Activated T-helper 17 cell treated with anti-CD3 and anti-CD28 coated beads, Interleukin-2, amount 50 U/mL, for 72 hours (primary cell): ENCODE measurements at regions not wholly inside any gene's neighbourhood (a gene's known extent, or its start where the extent isn't known, plus 50 kb on each side); places are given as distances from the start of the nearest gene placed in this dataset.
"Not testable (repeated sequence)": the region's sequence is repeated elsewhere in the genome, so short reads cannot be mapped to it uniquely, and the experiment has no call there.

Experiments used
- ATAC-seq: fragments of 150-1000 bp; cut with Tn5 transposase; replicated peaks from 2 replicates; pipeline ENCODE4 v1.10.0; 2021; ENCODE audit warnings: mild to moderate bottlenecking, moderate library complexity
- H3K27ac Mint-ChIP-seq: one replicate; pipeline ENCODE4 v1.8.0; 2022; ENCODE audit warnings: mixed read lengths
- H3K27me3 Mint-ChIP-seq: one replicate; pipeline ENCODE4 v1.8.0; 2022; ENCODE audit warnings: mixed read lengths
- H3K36me3 Mint-ChIP-seq: one replicate; pipeline ENCODE4 v1.8.0; 2022; ENCODE audit warnings: low read depth, mild to moderate bottlenecking, mixed read lengths
- H3K4me1 Mint-ChIP-seq: one replicate; pipeline ENCODE4 v1.8.0; 2022; ENCODE audit warnings: mixed read lengths
- H3K4me3 Mint-ChIP-seq: one replicate; pipeline ENCODE4 v1.8.0; 2022; ENCODE audit warnings: mild to moderate bottlenecking, mixed read lengths
- H3K9me3 Mint-ChIP-seq: one replicate; pipeline ENCODE4 v1.8.0; 2022; ENCODE audit warnings: mixed read lengths

GRCh38 chr14:53620890-53621289 is 335.7 kb downstream of the BMP4 start:
- no peak for ATAC-seq
- no peaks in the 10 kb centered on the region for H3K4me1 Mint-ChIP-seq
- H3K9me3 Mint-ChIP-seq, result no peaks in the 10 kb centered on the region
- no peak overlapping the region for H3K4me3 Mint-ChIP-seq
- H3K27me3 Mint-ChIP-seq, result no peaks in the 10 kb centered on the region
- H3K36me3 Mint-ChIP-seq, result no peaks in the 10 kb centered on the region
- H3K27ac Mint-ChIP-seq, result no peak overlapping the region

DNA sequence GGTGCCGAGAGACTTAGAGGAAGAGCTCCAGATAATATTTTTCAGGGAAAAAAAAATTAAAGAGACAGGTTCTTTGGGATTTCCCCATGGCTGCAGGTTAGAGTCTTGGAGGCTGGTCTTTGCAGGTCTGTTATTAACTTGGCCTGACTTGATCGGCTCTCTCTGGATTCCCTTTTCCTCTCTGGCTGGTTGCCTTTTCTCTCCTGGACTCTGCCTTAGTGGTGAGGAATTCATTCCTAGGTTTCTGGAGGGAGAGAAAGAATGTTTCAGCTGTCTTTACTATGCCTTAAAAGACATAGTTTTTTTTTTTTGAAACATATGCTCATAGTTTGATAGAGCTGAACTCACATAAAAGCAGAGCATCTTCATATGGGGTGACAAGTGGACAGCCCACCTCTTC is 336.3 kb downstream of the BMP4 start:
- Mint-ChIP-seq H3K4me1 (no peaks in the 10 kb centered on the region), H3K36me3 (no peaks in the 10 kb centered on the region), H3K4me3 (no peak overlapping the region), H3K27me3 (no peaks in the 10 kb centered on the region), H3K27ac (no peak overlapping the region), H3K9me3 (no peaks in the 10 kb centered on the region)
- no peak for ATAC-seq

DNA sequence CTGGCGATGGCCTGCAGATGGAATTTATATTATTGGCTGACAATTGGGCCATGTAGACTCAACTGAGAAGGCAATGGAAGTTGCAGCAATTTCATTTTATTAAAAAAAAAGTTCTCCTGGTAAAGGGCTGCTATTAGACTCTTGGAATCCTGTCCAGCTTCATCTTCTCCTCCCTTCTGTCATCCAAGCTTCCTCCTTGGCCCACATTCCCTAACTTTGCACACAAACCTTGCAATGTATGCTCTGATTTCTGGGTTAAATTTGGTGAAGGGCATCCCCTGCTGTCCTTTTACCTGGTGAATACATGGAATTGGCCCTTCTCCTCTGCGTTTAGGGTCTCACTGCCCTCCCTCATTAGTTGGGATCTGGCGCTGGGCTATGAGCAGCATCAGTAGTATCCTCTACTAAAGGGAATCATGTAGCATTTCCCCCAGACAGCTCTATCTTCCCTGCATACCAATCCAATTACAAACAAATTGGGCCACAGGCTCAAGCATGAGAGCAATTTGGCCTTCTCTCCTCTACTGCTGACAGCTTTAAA is 336.9 kb downstream of the BMP4 start:
- H3K9me3 Mint-ChIP-seq, result no peaks in the 10 kb centered on the region
- H3K36me3 Mint-ChIP-seq, result no peaks in the 10 kb centered on the region
- no peaks in the 10 kb centered on the region for H3K4me1 Mint-ChIP-seq
- no peak for ATAC-seq
- no peaks in the 10 kb centered on the region for H3K27me3 Mint-ChIP-seq
- no peak overlapping the region for H3K4me3 Mint-ChIP-seq
- no peak overlapping the region for H3K27ac Mint-ChIP-seq

DNA sequence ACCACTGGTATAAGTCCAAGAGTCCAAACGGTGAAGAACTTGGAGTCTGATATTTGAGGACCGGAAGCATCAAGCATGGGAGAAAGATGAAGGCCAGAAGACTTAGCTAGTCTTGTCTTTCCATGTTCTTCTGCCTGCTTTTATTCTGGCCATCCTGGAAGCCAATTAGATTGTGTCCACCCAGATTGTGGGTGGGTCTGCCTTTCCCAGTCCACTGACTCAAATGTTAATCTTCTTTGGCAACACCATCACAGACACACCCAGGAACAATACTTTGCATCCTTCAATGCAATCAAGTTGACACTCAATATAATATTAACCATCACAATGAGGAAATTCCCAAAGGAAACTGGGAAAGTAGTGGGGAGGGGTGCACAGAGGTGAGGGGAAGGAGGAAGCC is 340.1 kb downstream of the BMP4 start:
- not testable (repeated sequence) for H3K27me3 Mint-ChIP-seq, ATAC-seq, H3K36me3 Mint-ChIP-seq, H3K27ac Mint-ChIP-seq, H3K4me3 Mint-ChIP-seq, H3K4me1 Mint-ChIP-seq, H3K9me3 Mint-ChIP-seq

DNA sequence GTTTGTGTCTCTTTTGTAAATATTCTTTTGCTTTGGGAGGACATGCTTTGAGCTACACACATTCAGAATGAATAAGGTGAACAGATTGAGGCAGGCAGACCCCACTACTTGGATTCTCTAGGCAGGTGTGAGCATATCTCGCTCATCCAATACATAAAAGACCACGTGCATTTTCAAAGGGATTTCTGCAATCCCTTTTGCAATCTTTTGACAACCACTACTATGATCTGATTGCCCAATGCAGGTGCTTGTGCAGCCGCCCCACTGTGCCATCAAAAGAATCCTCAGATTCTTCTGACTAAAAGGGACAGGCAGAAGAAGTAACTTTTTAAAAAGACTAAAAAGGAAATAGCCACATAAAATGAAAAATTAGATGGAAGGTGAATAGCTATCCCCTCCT is 341.4 kb downstream of the BMP4 start:
- Mint-ChIP-seq H3K27me3 (no peaks in the 10 kb centered on the region), H3K36me3 (no peaks in the 10 kb centered on the region)

GRCh38 chr14:53613404-53614253 is 343.0 kb downstream of the BMP4 start:
- H3K4me1 Mint-ChIP-seq, result no peaks in the 10 kb centered on the region
- no peak overlapping the region for H3K27ac Mint-ChIP-seq
- H3K9me3 Mint-ChIP-seq, result no peaks in the 10 kb centered on the region
- no peak overlapping the region for H3K4me3 Mint-ChIP-seq
- H3K27me3 Mint-ChIP-seq, result no peaks in the 10 kb centered on the region
- no peak for ATAC-seq
- H3K36me3 Mint-ChIP-seq, result no peaks in the 10 kb centered on the region

More for the DNA sequence above, 341.4 kb downstream of the BMP4 start:
- Mint-ChIP-seq H3K9me3 (no peaks in the 10 kb centered on the region), H3K4me1 (no peaks in the 10 kb centered on the region), H3K4me3 (no peak overlapping the region), H3K27ac (no peak overlapping the region)
- no peak for ATAC-seq

- no peak overlapping the region for H3K27ac Mint-ChIP-seq
- no peak for ATAC-seq
- H3K9me3 Mint-ChIP-seq, result no peaks in the 10 kb centered on the region
- no peak overlapping the region for H3K4me3 Mint-ChIP-seq
- no peaks in the 10 kb centered on the region for H3K36me3 Mint-ChIP-seq
- no peaks in the 10 kb centered on the region for H3K27me3 Mint-ChIP-seq
- H3K4me1 Mint-ChIP-seq, result no peaks in the 10 kb centered on the region
These were observed 345.7 kb downstream of the BMP4 start for GRCh38 chr14:53610947-53611346.

DNA sequence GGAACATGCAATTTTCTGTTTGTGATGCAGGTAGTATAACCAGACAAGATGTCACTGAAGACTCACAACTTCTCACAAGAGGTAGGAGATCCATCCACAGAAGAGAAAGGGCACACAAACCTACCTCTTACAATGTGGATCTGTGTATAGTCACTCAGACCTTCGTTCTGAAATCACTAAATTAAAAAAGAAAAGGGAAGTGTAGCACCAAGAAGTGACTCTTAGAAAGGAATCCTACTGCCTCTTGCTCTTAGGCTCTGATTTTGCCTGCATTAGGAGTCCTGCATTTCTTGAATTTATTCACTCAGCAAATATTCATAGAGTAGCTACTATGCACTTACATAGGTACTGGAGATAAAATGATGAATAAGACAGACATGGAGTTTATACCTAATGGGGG is 347.6 kb downstream of the BMP4 start:
- Mint-ChIP-seq H3K36me3 (no peaks in the 10 kb centered on the region), H3K4me1 (no peaks in the 10 kb centered on the region), H3K27me3 (no peaks in the 10 kb centered on the region), H3K9me3 (no peaks in the 10 kb centered on the region), H3K4me3 (no peak overlapping the region), H3K27ac (no peak overlapping the region)
- no peak for ATAC-seq

DNA sequence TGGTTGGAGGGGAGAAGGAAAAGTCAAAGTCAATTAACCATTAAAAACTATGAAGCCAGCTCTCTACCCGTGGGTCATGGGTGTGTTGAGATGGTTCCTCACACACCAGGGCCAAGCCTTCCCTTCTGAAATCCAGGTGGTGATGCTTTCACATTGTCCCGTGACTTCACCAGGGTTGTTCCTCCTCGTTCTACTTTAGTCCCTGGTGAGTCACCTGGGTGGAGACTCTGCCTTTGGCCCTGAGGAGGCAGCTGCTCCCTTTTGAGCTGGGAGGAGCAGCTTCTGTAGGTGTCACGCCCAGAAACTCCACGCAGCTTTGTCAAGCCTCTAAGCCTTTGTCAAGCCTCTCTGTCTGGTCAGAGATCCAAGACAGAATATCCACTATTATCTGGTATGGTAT is 348.3 kb downstream of the BMP4 start:
- Mint-ChIP-seq H3K27ac (no peak overlapping the region), H3K27me3 (no peaks in the 10 kb centered on the region), H3K36me3 (no peaks in the 10 kb centered on the region), H3K4me1 (no peaks in the 10 kb centered on the region), H3K9me3 (no peaks in the 10 kb centered on the region), H3K4me3 (no peak overlapping the region)
- ATAC-seq, result no peak

DNA sequence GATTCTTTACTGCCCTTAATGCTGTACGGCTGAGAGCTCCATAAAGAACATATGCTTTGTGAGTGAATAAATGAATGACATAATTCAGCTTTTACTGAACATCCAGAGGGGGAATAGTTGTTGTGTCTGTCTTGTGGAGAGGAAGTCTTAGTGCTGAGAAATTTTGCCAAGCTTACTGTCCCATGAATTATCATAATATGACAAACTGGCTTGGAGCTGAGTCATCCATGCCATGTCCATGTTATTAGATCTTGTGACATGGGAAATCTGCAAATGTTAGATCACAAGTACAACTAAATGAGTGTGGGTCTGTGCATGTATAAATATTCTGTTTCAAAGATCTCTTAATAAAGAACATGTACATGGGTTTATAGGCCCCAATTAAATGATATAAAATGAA is 350.4 kb downstream of the BMP4 start:
- Mint-ChIP-seq H3K27me3 (no peaks in the 10 kb centered on the region), H3K36me3 (no peaks in the 10 kb centered on the region), H3K27ac (no peak overlapping the region), H3K9me3 (no peaks in the 10 kb centered on the region), H3K4me1 (no peaks in the 10 kb centered on the region), H3K4me3 (no peak overlapping the region)
- ATAC-seq, result no peak

- Mint-ChIP-seq H3K9me3 (no peaks in the 10 kb centered on the region), H3K4me1 (no peaks in the 10 kb centered on the region), H3K4me3 (no peak overlapping the region), H3K36me3 (no peaks in the 10 kb centered on the region), H3K27ac (no peak overlapping the region), H3K27me3 (no peaks in the 10 kb centered on the region)
- ATAC-seq, result no peak
These were observed 351.1 kb downstream of the BMP4 start for GRCh38 chr14:53605562-53605961.

DNA sequence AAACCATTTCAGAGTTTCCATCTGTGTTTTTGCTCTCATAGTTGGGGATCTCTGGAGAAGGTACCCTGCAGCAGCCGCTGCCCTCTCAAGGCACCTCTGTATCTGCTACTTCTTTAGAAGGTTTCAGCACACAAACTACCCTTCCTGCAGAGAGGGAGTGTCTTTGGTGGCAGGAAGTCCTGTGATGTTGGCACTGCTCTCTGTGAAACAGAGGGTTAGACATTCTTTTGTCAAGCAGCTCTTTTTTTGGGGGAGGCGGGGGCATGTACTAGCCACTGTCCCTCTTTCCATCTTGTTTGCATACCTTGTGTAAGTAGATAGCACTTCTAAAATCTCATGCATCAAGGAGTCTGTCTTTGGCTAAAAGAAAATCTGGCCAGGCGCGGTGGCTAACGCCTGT is 352.6 kb downstream of the BMP4 start:
- Mint-ChIP-seq H3K27ac (no peak overlapping the region), H3K36me3 (no peaks in the 10 kb centered on the region), H3K4me1 (no peaks in the 10 kb centered on the region), H3K27me3 (no peaks in the 10 kb centered on the region), H3K9me3 (no peaks in the 10 kb centered on the region), H3K4me3 (no peak overlapping the region)
- ATAC-seq, result no peak

GRCh38 chr14:53601409-53601808 is 355.2 kb downstream of the BMP4 start:
- ATAC-seq, result no peak
- H3K27me3 Mint-ChIP-seq, result no peaks in the 10 kb centered on the region
- H3K4me3 Mint-ChIP-seq, result no peak overlapping the region
- H3K9me3 Mint-ChIP-seq, result no peaks in the 10 kb centered on the region
- H3K27ac Mint-ChIP-seq, result no peak overlapping the region
- no peaks in the 10 kb centered on the region for H3K36me3 Mint-ChIP-seq
- no peaks in the 10 kb centered on the region for H3K4me1 Mint-ChIP-seq

DNA sequence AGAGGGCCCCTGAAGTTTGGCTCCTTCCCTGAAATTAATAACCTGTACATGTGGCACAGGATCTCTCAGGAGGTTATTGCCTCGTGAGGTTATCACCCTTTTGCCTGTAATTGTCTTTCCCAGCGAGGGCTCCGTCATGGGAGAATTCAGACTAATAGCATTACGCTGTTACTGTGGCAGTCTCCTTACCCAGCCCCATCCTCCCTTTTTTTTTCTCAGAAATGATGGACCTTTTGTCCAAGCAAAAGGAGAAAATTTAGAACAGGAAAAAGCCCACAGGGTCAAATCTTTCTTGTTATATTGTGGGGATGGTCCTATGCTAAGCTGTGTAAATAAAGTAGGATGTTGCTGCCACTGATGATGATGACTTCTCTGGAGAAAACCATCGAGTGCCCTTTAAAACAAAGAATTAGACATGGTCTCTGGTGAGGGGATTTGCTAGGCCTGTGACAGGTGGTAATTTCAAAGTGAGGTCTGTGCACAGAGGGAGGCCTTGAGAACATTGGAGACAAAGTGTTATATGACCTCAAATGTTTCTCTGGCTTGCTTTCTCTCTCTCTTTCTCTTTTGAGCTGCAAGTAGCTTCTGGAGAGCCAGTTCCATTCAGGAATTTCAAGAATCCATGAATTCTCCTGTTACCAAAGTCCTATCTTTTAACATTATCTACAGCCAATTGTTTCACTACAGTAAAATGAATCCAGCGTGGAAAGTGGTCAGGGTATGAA is 357.2 kb downstream of the BMP4 start:
- Mint-ChIP-seq H3K4me3 (no peak overlapping the region), H3K9me3 (no peaks in the 10 kb centered on the region), H3K27me3 (no peaks in the 10 kb centered on the region), H3K27ac (no peak overlapping the region), H3K36me3 (no peaks in the 10 kb centered on the region), H3K4me1 (no peaks in the 10 kb centered on the region)
- no peak for ATAC-seq

- ATAC-seq, result no peak
- no peaks in the 10 kb centered on the region for H3K27me3 Mint-ChIP-seq
- no peaks in the 10 kb centered on the region for H3K36me3 Mint-ChIP-seq
- no peak overlapping the region for H3K4me3 Mint-ChIP-seq
- H3K9me3 Mint-ChIP-seq, result no peaks in the 10 kb centered on the region
- H3K27ac Mint-ChIP-seq, result no peak overlapping the region
- no peaks in the 10 kb centered on the region for H3K4me1 Mint-ChIP-seq
These were observed 359.6 kb downstream of the BMP4 start for GRCh38 chr14:53596853-53597525.
